ENCODE measurements at regions not wholly inside any gene's neighbourhood (a gene's known extent, or its start where the extent isn't known, plus 50 kb on each side); places are given as distances from the start of the nearest gene placed in this dataset.

DNA sequence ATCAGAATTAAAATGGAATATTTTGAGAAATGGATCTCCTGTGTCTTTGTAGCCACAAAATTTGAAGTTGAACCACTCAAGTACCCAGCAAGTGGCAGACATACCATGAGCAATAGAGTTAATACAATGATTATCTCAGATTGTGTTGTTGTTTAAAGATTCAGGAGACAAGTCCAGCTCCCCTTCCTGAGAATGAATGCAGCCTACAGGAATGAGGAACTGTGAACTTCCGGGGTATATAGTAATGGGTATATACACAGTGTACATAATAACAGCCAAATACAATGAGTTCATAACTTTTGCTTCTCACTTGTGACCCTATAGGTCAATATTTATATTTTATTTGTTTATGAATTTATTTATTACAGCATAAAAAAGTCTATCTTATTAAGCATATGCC, 445.0 kb downstream of the SETD4 start:
- no peaks in the 10 kb centered on the region for H3K27me3 ChIP-seq
- no peak for DNase-seq
- no peaks in the 10 kb centered on the region for H3K36me3 ChIP-seq
- no peak overlapping the region for H3K27ac ChIP-seq
- H3K4me1 ChIP-seq, result no peaks in the 10 kb centered on the region
- no peak overlapping the region for H3K4me3 ChIP-seq
- no peaks in the 10 kb centered on the region for H3K9me3 ChIP-seq
- TF ChIP-seq POLR2A (IDR thresholded peaks at IDR 0.05), result no peak
- TF ChIP-seq, protein P1, sequence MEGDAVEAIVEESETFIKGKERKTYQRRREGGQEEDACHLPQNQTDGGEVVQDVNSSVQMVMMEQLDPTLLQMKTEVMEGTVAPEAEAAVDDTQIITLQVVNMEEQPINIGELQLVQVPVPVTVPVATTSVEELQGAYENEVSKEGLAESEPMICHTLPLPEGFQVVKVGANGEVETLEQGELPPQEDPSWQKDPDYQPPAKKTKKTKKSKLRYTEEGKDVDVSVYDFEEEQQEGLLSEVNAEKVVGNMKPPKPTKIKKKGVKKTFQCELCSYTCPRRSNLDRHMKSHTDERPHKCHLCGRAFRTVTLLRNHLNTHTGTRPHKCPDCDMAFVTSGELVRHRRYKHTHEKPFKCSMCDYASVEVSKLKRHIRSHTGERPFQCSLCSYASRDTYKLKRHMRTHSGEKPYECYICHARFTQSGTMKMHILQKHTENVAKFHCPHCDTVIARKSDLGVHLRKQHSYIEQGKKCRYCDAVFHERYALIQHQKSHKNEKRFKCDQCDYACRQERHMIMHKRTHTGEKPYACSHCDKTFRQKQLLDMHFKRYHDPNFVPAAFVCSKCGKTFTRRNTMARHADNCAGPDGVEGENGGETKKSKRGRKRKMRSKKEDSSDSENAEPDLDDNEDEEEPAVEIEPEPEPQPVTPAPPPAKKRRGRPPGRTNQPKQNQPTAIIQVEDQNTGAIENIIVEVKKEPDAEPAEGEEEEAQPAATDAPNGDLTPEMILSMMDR (IDR thresholded peaks at IDR 0.05), result no peak

DNA sequence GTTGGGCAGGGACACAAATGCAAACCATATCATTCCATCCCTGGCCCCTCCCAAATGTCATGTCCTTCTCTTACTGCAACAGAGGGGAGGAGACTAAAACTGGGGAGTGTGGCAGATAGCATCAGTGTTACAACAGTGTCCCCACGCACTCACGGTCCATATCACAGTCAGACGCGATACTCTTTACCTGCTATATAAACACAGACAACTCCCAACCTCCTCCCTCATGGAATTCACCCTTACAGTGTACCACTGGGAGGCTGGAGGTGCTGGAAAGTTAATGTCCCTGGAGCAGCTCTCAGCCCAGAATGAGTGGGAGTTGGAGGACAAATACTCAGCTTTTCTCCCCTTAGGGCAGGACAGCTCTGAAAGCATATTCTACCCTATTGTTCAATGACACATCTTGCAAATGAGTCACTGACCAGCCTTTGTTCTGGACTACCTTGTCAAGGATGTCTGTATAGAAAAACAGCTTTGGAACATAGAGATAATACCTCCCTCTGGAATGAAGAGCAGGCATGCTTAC, 445.9 kb downstream of the SETD4 start:
- H3K4me3 ChIP-seq, result no peak overlapping the region
- no peaks in the 10 kb centered on the region for H3K36me3 ChIP-seq
- no peaks in the 10 kb centered on the region for H3K9me3 ChIP-seq
- no peak for DNase-seq
- H3K27ac ChIP-seq, result no peak overlapping the region
- no peak for TF ChIP-seq POLR2A (IDR thresholded peaks at IDR 0.05)
- TF ChIP-seq, protein P1 (IDR thresholded peaks at IDR 0.05), result no peak
- H3K27me3 ChIP-seq, result no peaks in the 10 kb centered on the region
- H3K4me1 ChIP-seq, result no peaks in the 10 kb centered on the region

DNA sequence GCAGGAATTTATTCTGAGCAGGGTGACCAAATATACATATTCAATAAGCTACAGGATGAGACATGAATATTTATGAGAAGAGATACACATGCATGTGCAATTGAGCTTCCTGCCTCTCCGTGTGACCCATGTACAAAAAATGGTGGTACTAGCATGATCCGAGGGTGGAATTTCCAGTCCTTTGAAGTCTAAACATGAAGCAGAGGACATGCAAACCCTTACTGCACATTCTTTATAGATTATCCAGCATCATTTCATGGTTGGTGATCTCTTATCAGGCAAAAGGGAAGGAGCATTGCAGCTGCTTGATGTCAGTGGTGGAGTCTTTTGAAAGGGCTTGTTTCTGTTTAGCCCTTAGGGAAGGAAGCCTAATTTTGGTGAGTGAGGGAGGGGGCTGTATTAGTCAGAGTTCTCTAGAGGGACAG, 448.6 kb downstream of the SETD4 start:
- H3K4me3 ChIP-seq, result no peak overlapping the region
- no peak overlapping the region for H3K27ac ChIP-seq
- TF ChIP-seq, protein P1 (IDR thresholded peaks at IDR 0.05), result no peak
- TF ChIP-seq POLR2A (IDR thresholded peaks at IDR 0.05), result no peak
- no peaks in the 10 kb centered on the region for H3K27me3 ChIP-seq
- H3K36me3 ChIP-seq, result no peaks in the 10 kb centered on the region
- no peaks in the 10 kb centered on the region for H3K4me1 ChIP-seq
- no peaks in the 10 kb centered on the region for H3K9me3 ChIP-seq
- DNase-seq, result no peak

DNA sequence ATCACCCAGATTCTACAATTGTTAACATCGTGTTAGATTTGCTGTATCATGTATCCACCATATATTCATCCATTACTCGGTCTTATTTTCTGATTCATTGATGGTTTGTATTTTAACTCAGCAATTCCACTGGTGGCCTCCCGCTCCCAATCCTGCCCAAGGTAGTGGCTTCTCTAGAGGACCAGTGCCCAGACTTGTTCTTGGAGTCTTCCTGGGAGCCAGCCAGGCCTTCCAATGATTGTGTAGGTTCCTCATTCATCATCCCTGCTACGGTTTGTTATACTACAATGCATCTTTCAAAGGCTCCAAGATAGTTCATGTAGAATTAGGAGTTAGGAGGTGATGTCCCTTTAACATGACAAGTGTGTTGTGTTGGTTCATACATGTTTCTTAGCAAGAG, 451.1 kb downstream of the SETD4 start:
- Histone ChIP-seq H3K4me1 (no peaks in the 10 kb centered on the region), H3K9me3 (no peaks in the 10 kb centered on the region), H3K36me3 (no peaks in the 10 kb centered on the region), H3K27ac (no peak overlapping the region), H3K4me3 (no peak overlapping the region), H3K27me3 (no peaks in the 10 kb centered on the region)
- DNase-seq, result no peak
- TF ChIP-seq POLR2A (IDR thresholded peaks at IDR 0.05), result no peak
- TF ChIP-seq, protein P1 (IDR thresholded peaks at IDR 0.05), result no peak

DNA sequence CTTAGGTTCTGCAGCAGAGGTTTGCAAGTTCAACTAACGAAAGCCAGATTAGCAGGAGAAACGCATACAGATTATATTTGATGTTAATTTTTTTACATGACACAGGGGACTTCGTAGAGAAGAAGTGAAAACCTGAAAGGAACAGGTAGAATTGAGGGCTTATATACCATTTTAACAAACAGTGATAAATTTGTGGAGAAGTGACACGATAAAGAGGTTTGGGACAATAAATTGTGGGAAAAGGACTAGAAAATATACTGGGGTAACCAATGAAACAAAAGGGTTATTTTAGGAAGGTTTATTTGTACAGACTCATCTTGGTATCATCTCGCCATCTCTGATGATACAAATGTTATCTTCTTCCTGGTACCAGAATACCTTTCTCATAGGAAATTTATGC, 452.9 kb downstream of the SETD4 start:
- no peaks in the 10 kb centered on the region for H3K9me3 ChIP-seq
- TF ChIP-seq, protein P1 (IDR thresholded peaks at IDR 0.05), result no peak
- TF ChIP-seq POLR2A (IDR thresholded peaks at IDR 0.05), result no peak

DNA sequence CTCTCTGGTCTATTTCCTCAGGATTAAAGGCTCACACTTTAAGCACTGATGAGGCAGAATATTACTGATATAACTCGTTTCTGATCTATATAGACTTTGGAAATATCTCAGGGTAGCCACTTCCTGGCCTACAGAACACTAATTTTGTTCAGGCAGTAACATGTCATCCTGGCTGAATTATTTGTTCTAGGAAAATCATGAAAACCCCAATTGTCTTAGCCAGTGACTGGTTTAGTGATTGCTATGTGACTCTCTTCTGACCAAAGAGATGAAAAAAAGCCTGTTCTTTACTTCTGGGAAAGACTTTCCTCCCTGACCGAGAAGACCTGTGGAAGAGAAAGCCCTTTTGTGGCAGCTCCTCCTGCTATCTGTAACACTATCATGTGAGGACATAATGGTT, 453.7 kb downstream of the SETD4 start:
- no peaks in the 10 kb centered on the region for H3K27me3 ChIP-seq
- no peaks in the 10 kb centered on the region for H3K36me3 ChIP-seq
- H3K9me3 ChIP-seq, result no peaks in the 10 kb centered on the region
- no peak overlapping the region for H3K27ac ChIP-seq
- DNase-seq, result no peak
- H3K4me3 ChIP-seq, result no peak overlapping the region
- no peak for TF ChIP-seq POLR2A (IDR thresholded peaks at IDR 0.05)
- no peaks in the 10 kb centered on the region for H3K4me1 ChIP-seq

More for the DNA sequence above, 452.9 kb downstream of the SETD4 start:
- no peak overlapping the region for H3K27ac ChIP-seq
- H3K27me3 ChIP-seq, result no peaks in the 10 kb centered on the region
- no peak overlapping the region for H3K4me3 ChIP-seq
- no peak for DNase-seq
- no peaks in the 10 kb centered on the region for H3K4me1 ChIP-seq
- no peaks in the 10 kb centered on the region for H3K36me3 ChIP-seq
